ENCODE measurements at regions not wholly inside any gene's neighbourhood (a gene's known extent, or its start where the extent isn't known, plus 50 kb on each side); places are given as distances from the start of the nearest gene placed in this dataset.

- no peak for ATAC-seq
- Histone ChIP-seq H3K9me3 (no peaks in the 10 kb centered on the region), H3K4me3 (no peak overlapping the region), H3K27ac (no peak overlapping the region), H3K4me1 (no peaks in the 10 kb centered on the region), H3K27me3 (ENCODE audit: insufficient read depth in 3 of 3, low read length in 2 of 3) (no peaks in the 10 kb centered on the region), H3K36me3 (ENCODE audit: insufficient read depth in 1 of 2, low read depth in 1 of 2) (no peaks in the 10 kb centered on the region)
- 78 to 86% (median 80%) methylated on average over 2 of the region's 2 CpGs for WGBS, 3 donors
- no peak for DNase-seq
- intact Hi-C loops (cut with DNase I) = no loop called here
- no peak for TF ChIP-seq CTCF (IDR thresholded peaks at IDR 0.05)
These were observed 102.4 kb upstream of the FRMD4A start for GRCh38 chr10:14433147-14433546.

DNA sequence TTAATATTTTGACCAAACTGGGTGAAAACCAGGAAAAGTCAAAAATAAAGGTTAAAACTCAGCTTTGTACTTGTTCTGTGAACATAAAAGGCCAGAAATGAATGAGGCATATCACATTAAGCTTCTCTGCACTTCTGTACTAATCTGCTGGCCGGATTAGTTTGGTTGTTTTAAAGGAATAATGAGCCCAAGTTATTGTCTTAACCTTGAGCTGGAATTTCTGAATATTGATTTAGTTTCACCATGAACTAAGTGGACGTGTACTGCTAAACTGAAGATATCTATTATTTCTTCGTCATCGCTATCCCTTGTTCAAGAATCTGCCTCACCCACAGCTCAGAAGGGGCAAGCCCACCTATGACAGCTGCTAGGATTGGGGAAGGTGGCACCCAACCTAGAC is 101.1 kb upstream of the FRMD4A start:
- H3K27me3 ChIP-seq (ENCODE audit: insufficient read depth in 3 of 3, low read length in 2 of 3) = no peaks in the 10 kb centered on the region

DNA sequence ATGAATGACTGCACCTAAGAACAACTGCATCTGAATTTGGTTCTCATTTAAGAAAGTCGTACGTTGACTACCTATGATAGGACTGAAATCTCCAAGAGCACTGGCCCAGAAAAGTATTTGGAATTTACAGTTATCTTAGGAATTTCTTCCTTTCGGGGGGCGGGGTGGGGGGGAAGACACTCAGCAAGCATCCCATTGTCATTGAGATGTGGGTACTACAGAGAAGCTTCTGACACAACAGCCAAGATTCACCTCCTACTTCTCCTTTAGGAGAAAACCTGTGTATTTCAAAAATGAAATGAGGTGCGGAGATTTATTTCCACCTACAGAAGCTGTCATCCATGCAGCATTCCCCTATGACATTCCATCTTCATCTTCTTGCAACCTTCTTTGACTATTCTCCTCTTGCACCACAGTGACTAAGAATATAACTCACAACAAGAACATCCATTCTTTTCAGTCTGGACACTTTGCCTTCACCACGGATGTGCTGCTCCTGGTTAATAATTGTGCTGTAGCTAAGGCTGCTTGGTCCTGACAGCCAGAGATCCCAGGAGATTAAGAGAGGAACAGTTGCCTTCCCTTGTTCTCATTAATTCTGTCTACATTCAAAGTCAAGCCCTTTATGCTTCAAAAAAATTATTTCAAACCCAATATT is 98.4 kb upstream of the FRMD4A start:
- Histone ChIP-seq H3K27me3 (ENCODE audit: insufficient read depth in 3 of 3, low read length in 2 of 3) (no peaks in the 10 kb centered on the region), H3K4me3 (no peak overlapping the region), H3K27ac (no peak overlapping the region), H3K36me3 (ENCODE audit: insufficient read depth in 1 of 2, low read depth in 1 of 2) (no peaks in the 10 kb centered on the region), H3K9me3 (no peaks in the 10 kb centered on the region), H3K4me1 (no peaks in the 10 kb centered on the region)
- no peak for DNase-seq
- 55 to 66% (median 64%) methylated on average over 6 of the region's 6 CpGs for WGBS, 3 donors
- no peak for TF ChIP-seq CTCF (IDR thresholded peaks at IDR 0.05)
- ATAC-seq = no peak
- intact Hi-C loops (cut with DNase I) = no loop called here

More for the DNA sequence above, 101.1 kb upstream of the FRMD4A start:
- no peak for TF ChIP-seq CTCF (IDR thresholded peaks at IDR 0.05)
- WGBS, 3 donors = 89 to 94% (median 92%) methylated on average over 4 of the region's 4 CpGs
- no peak overlapping the region for H3K27ac ChIP-seq
- DNase-seq (no peak), ATAC-seq (no peak)
- H3K9me3 ChIP-seq = no peaks in the 10 kb centered on the region
- intact Hi-C loops (cut with DNase I) = no loop called here
- no peaks in the 10 kb centered on the region for H3K36me3 ChIP-seq (ENCODE audit: insufficient read depth in 1 of 2, low read depth in 1 of 2)
- H3K4me1 ChIP-seq = no peaks in the 10 kb centered on the region
- no peak overlapping the region for H3K4me3 ChIP-seq

DNA sequence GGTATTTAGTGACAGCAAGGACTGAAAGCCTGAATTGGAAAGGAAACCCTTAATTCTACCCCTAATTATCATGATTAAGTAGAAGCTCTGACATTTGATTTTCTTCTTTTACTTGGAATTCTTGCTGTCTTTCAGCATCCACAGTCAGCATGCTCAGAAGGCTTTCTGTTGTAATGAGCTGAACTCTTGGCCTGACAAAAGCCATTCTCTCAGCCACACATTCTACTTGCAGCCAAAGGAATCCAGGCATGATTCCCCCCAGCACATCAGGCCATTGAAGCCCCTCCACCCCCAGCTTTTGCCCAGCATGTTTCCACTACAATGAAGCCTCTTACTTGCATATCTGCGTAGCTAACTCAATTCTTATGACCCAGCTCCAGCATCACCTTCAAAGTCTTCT is 94.3 kb upstream of the FRMD4A start:
- Histone ChIP-seq H3K36me3 (ENCODE audit: insufficient read depth in 1 of 2, low read depth in 1 of 2) (no peaks in the 10 kb centered on the region), H3K27ac (no peak overlapping the region), H3K9me3 (no peaks in the 10 kb centered on the region), H3K27me3 (ENCODE audit: insufficient read depth in 3 of 3, low read length in 2 of 3) (no peaks in the 10 kb centered on the region), H3K4me3 (no peak overlapping the region), H3K4me1 (no peaks in the 10 kb centered on the region)
- no peak for DNase-seq
- no peak for TF ChIP-seq CTCF (IDR thresholded peaks at IDR 0.05)
- intact Hi-C loops (cut with DNase I) = no loop called here
- WGBS, 3 donors = 94 to 98% (median 95%) methylated on average over 1 of the region's 1 CpG
- no peak for ATAC-seq

- no peaks in the 10 kb centered on the region for H3K27me3 ChIP-seq (ENCODE audit: insufficient read depth in 3 of 3, low read length in 2 of 3)
- WGBS, 3 donors = 82 to 85% (median 85%) methylated on average over 6 of the region's 6 CpGs
- no peak overlapping the region for H3K27ac ChIP-seq
- H3K4me1 ChIP-seq = no peaks in the 10 kb centered on the region
- intact Hi-C loops (cut with DNase I) = no loop called here
- no peak for TF ChIP-seq CTCF (IDR thresholded peaks at IDR 0.05)
- DNase-seq = no peak
- H3K9me3 ChIP-seq = no peaks in the 10 kb centered on the region
- no peaks in the 10 kb centered on the region for H3K36me3 ChIP-seq (ENCODE audit: insufficient read depth in 1 of 2, low read depth in 1 of 2)
- no peak for ATAC-seq
- H3K4me3 ChIP-seq = no peak overlapping the region
These were observed 92.5 kb upstream of the FRMD4A start for GRCh38 chr10:14423111-14423744.

All from psoas muscle (tissue), 7 donors.